Right lobe of liver (tissue), 4 donors: ENCODE measurements at regions not wholly inside any gene's neighbourhood (a gene's known extent, or its start where the extent isn't known, plus 50 kb on each side); places are given as distances from the start of the nearest gene placed in this dataset.

Source experiments
- POLR2A ChIP-seq: fragments of 450-650 bp; IDR thresholded peaks from one replicate; pipeline ENCODE4 v1.6.1; 2017; ENCODE audit warnings: antibody characterized with exemption, mild to moderate bottlenecking
- TF ChIP-seq, protein P1 (sequence below), 4 donors: fragments of 200-600 bp in 3 of 4; fragments of 450-650 bp in 1 of 4; IDR thresholded peaks; one replicate each; pipeline versions ENCODE4 v1.5.1 to v1.8.0; 2016 to 2022; ENCODE audit warnings: antibody characterized with exemption in 4 of 4, mild to moderate bottlenecking in 2 of 4
- donor health status: DM: no; HTN: no; CAD: no.
- donor health status: DM: no; HTN: no; CAD: no.
- donor health status: DM: no; HTN: yes; CAD: no.

DNA sequence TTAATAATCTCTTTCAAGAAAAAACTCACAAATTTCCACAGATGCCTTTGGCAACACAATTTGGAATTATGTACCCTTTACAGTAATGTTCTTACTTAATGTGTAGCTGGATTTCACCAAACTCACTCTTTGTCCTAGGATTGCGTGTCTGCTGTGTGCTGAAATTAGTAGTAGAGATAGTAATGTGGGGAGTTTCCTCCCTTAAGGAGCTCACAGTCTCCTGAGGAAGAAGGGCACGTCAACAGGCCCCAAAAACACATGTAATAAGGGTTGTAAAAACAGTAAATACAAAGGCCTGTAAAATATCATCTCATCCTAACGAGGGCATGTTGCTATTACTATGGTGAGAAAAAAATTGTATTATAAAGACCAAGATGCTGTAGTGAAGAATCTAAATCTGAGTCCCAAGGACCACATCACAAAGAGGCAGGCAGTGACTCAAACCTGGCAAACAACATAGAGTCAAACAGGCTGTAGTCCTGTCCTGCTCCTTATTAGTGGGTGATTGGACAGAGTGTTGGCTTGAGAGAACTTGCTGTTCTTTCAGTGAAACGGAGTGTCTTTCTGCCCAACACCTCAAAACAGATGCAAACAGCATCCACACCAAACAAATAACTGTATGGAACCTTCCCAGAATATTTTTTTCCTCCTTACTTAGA is 83.2 kb upstream of the PAPPA start:
- no peak for TF ChIP-seq POLR2A
- TF ChIP-seq, protein P1, sequence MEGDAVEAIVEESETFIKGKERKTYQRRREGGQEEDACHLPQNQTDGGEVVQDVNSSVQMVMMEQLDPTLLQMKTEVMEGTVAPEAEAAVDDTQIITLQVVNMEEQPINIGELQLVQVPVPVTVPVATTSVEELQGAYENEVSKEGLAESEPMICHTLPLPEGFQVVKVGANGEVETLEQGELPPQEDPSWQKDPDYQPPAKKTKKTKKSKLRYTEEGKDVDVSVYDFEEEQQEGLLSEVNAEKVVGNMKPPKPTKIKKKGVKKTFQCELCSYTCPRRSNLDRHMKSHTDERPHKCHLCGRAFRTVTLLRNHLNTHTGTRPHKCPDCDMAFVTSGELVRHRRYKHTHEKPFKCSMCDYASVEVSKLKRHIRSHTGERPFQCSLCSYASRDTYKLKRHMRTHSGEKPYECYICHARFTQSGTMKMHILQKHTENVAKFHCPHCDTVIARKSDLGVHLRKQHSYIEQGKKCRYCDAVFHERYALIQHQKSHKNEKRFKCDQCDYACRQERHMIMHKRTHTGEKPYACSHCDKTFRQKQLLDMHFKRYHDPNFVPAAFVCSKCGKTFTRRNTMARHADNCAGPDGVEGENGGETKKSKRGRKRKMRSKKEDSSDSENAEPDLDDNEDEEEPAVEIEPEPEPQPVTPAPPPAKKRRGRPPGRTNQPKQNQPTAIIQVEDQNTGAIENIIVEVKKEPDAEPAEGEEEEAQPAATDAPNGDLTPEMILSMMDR (IDR thresholded peaks at IDR 0.05), result no peak
